ENCODE measurements at regions not wholly inside any gene's neighbourhood (a gene's known extent, or its start where the extent isn't known, plus 50 kb on each side); places are given as distances from the start of the nearest gene placed in this dataset.

- ChIA-PET CTCF (interaction anchor here (1.2 kb wide), 1 partner anchor 14 kb away, joined by 3 read pairs; no protein-coding TSS in a partner anchor), POLR2A (no interaction called here)
- no peak for DNase-seq
- H3K79me2 ChIP-seq (ENCODE audit: insufficient read depth), result no peaks in the 10 kb centered on the region
- H4K20me1 ChIP-seq (ENCODE audit: insufficient read depth), result no peaks in the 10 kb centered on the region
- no peaks in the 10 kb centered on the region for H3F3A ChIP-seq (replicated peaks; ENCODE audit: insufficient read depth)
- H3K27ac ChIP-seq (ENCODE audit: low read depth in 2 of 2, low read length in 1 of 2), result no peak overlapping the region
- no peaks in the 10 kb centered on the region for H3K36me3 ChIP-seq (replicated peaks in 1 of 2; ENCODE audit: control insufficient read depth in 1 of 2, insufficient read depth in 2 of 2, low read length in 1 of 2)
- H3K4me1 ChIP-seq (ENCODE audit: control insufficient read depth in 1 of 2, insufficient read depth in 2 of 2, low read depth in 1 of 2, low read length in 1 of 2), result no peaks in the 10 kb centered on the region
- no peak overlapping the region for H3K4me3 ChIP-seq (ENCODE audit: low read depth in 2 of 2, low read length in 1 of 2)
- 60% methylated on average over 2 of the region's 2 CpGs for WGBS (ENCODE audit: low lambda C conversion rate)
- H3K9me2 ChIP-seq, result no peaks in the 10 kb centered on the region
- no peak overlapping the region for H3K9ac ChIP-seq
- H3K27me3 ChIP-seq (ENCODE audit: insufficient read depth), result no peaks in the 10 kb centered on the region
- no peak overlapping the region for H3K4me2 ChIP-seq
- H2AFZ ChIP-seq (ENCODE audit: low read depth), result no peak overlapping the region
- TF ChIP-seq EZH2phosphoT487 (IDR thresholded peaks at IDR 0.05; ENCODE audit: borderline replicate concordance, low read depth), result no peak
- no peak for TF ChIP-seq GABPA (IDR thresholded peaks at IDR 0.05; ENCODE audit: low read depth)
- no peak for TF ChIP-seq TCF12 (IDR thresholded peaks at IDR 0.05)
- no peak for TF ChIP-seq USF1 (IDR thresholded peaks at IDR 0.05; ENCODE audit: borderline replicate concordance, low read depth)
- no peak for TF ChIP-seq NRF1 (IDR thresholded peaks at IDR 0.05; ENCODE audit: low read depth, low read length)
- TF ChIP-seq FOXM1 (IDR thresholded peaks at IDR 0.05; ENCODE audit: low read depth), result no peak
- TF ChIP-seq USF2 (IDR thresholded peaks at IDR 0.05; ENCODE audit: borderline replicate concordance, low read depth, low read length), result no peak
- no peak for TF ChIP-seq TEAD4 (IDR thresholded peaks at IDR 0.05; ENCODE audit: borderline replicate concordance, insufficient read depth)
- no peak for TF ChIP-seq CHD2 (IDR thresholded peaks at IDR 0.05; ENCODE audit: low read length, partially characterized antibody)
- TF ChIP-seq RFX5 (IDR thresholded peaks at IDR 0.05; ENCODE audit: low read length), result no peak
- no peak for TF ChIP-seq FOSL2 (IDR thresholded peaks at IDR 0.05; ENCODE audit: borderline replicate concordance, low read depth)
- TF ChIP-seq ELF1 (IDR thresholded peaks at IDR 0.05), result no peak
- TF ChIP-seq RCOR1 (IDR thresholded peaks at IDR 0.05; ENCODE audit: low read length), result no peak
- TF ChIP-seq REST (IDR thresholded peaks at IDR 0.05; ENCODE audit: low read depth, low read length), result no peak
- no peak for TF ChIP-seq RAD21 (IDR thresholded peaks at IDR 0.05; ENCODE audit: low read length)
- no peak for TF ChIP-seq RXRA (IDR thresholded peaks at IDR 0.05; ENCODE audit: borderline replicate concordance, low read depth)
- no peak for TF ChIP-seq GATA2 (CRISPR knock-in tag; IDR thresholded peaks at IDR 0.05)
- TF ChIP-seq SIN3A (IDR thresholded peaks at IDR 0.05; ENCODE audit: borderline replicate concordance, low read depth, low read length), result no peak
- no peak for TF ChIP-seq IRF3 (IDR thresholded peaks at IDR 0.05; ENCODE audit: low read depth, low read length)
- H3K9me3 ChIP-seq, result no peaks in the 10 kb centered on the region
Observed at GRCh38 chr9:73889023-73889422, 608.1 kb upstream of the RORB start.

All from SK-N-SH (cell line).